AG09309 (cell line): ENCODE measurements at regions not wholly inside any gene's neighbourhood (a gene's known extent, or its start where the extent isn't known, plus 50 kb on each side); places are given as distances from the start of the nearest gene placed in this dataset.

ENCODE experiments used
- DNase-seq: peaks from one replicate; pipeline ENCODE4 v3.0.0-alpha.2; 2010; ENCODE audit warnings: low read depth
- H3K4me3 ChIP-seq: 2 replicates; pipeline ENCODE4 v1.5.1; 2011; ENCODE audit warnings: mild to moderate bottlenecking, low read depth, low read length, moderate library complexity; ENCODE audit not compliant: control insufficient read depth
- TF ChIP-seq, protein P1 (sequence below): IDR thresholded peaks from 2 replicates; pipeline ENCODE4 v1.5.1; 2011; ENCODE audit warnings: mild to moderate bottlenecking, low read depth, low read length, inconsistent platforms; ENCODE audit not compliant: insufficient read depth, control insufficient read depth; ENCODE audit errors: missing control alignments

DNA sequence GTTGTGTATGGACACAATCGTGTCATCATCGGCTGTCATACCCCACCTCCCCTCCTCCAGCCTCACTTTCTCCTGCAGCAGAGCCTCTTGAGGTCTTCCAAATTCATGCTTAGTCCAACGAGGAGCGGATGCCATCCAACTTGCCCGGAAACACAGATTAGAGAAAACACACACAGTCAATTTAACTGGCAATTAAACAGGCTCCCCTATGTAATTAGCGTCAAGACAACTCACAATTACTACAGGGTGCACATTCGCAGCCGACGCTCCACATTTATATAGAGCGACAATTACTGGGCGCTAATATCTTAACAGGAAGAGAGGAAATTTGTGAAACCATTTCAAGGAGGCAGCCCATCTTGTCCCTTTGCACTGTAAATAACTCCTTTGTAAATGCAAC is 86.0 kb upstream of the ZNF618 start:
- TF ChIP-seq, protein P1, sequence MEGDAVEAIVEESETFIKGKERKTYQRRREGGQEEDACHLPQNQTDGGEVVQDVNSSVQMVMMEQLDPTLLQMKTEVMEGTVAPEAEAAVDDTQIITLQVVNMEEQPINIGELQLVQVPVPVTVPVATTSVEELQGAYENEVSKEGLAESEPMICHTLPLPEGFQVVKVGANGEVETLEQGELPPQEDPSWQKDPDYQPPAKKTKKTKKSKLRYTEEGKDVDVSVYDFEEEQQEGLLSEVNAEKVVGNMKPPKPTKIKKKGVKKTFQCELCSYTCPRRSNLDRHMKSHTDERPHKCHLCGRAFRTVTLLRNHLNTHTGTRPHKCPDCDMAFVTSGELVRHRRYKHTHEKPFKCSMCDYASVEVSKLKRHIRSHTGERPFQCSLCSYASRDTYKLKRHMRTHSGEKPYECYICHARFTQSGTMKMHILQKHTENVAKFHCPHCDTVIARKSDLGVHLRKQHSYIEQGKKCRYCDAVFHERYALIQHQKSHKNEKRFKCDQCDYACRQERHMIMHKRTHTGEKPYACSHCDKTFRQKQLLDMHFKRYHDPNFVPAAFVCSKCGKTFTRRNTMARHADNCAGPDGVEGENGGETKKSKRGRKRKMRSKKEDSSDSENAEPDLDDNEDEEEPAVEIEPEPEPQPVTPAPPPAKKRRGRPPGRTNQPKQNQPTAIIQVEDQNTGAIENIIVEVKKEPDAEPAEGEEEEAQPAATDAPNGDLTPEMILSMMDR, result no peak
- no peak for DNase-seq
- H3K4me3 ChIP-seq, result no peak overlapping the region

DNA sequence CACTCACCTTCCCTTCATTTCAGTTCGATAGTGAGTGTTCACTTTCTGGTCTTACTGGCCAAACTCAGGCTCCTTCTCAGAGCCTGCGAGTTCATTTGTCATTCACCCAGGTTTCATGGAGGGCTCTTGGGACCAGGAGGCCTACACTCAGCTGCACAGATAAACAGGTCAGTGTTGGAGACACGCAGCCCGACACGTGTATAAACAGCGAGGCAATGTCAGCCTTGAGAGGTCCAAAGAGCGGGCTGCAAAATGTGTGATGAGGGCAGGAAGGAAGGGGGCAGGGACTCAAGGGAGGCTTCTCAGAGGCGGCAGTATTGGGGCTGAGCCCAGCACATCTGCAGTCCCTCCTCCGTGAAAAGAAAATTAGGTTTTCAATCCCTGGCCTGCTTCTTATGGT is 82.6 kb upstream of the ZNF618 start:
- DNase-seq, result no peak
- TF ChIP-seq, protein P1, result no peak
- H3K4me3 ChIP-seq, result no peak overlapping the region

DNA sequence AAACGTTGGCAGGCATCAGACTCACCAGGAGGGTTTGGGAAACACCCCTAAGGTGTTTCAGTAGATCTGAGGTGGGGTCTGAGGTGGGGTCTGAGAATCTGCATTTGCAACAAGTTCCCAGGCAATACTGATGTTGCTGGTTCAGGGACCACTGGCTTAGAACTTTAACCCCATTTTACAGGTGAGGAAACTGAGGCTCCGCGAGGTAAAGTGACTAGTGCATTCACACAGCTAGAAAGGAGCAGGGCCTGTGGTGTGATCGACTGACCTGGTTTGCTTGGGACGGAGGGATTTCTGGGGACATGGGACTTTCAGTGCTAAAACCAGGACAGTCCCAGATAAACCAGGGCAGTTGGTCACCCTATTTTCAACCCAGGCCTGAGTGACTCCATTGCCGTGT is 81.4 kb upstream of the ZNF618 start:
- no peak overlapping the region for H3K4me3 ChIP-seq
- TF ChIP-seq, protein P1, result no peak
- DNase-seq, result no peak

GRCh38 chr9:113795811-113796392 is 80.2 kb upstream of the ZNF618 start:
- H3K4me3 ChIP-seq, result no peak overlapping the region
- no peak for DNase-seq
- TF ChIP-seq, protein P1, result no peak

DNA sequence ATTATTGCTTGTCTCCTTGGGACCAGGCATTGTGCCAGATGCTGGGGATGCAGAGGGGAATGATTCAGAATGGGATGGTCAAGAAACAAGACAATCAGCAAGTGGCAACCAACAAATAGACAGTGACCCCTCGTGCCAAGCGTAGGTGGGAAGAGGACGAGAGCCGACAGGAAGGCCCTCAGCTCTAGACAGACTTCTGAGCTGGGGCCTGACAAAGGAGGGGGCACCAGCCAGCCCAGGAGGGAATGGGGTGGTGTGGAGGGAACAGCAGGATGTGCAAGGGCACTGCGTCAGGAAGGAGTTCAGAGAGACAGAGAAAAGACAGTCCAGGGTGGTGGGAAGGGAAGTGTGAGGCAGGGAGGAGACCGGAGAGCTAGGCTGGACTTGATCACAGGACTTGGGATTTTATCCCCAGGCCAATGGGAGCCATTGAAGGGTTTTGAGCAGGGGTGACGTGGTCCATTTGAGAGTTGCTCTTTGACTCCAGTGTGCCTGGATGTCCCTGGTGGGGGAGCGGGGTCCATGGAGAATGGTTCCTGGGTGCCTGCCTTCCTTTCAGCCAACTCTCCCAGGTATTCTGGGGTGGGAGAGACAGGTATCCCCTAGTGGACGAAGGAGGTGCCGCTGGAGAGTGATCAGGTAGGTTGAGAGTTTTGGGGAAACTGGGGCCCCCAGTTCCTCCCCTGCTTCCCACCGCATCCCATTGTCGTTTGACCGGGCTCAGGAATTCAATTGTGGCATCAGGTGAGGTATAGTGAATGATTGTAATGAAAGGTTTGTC is 79.3 kb upstream of the ZNF618 start:
- H3K4me3 ChIP-seq, result no peak overlapping the region
- no peak for DNase-seq
- TF ChIP-seq, protein P1, result no peak

GRCh38 chr9:113798062-113799030 is 77.8 kb upstream of the ZNF618 start:
- TF ChIP-seq, protein P1, result no peak
- no peak overlapping the region for H3K4me3 ChIP-seq
- no peak for DNase-seq
